Subcutaneous abdominal adipose tissue (tissue), 5 donors: ENCODE measurements at regions not wholly inside any gene's neighbourhood (a gene's known extent, or its start where the extent isn't known, plus 50 kb on each side); places are given as distances from the start of the nearest gene placed in this dataset.
A peak's percentile ranks its signal among the peaks of the same experiment; 100 is the strongest.
"Not testable (repeated sequence)": the region's sequence is repeated elsewhere in the genome, so short reads cannot be mapped to it uniquely, and the experiment has no call there.

Source experiments
- H3K27ac ChIP-seq: one replicate; pipeline ENCODE4 v1.7.0; 2013; ENCODE audit warnings: low read depth, mild to moderate bottlenecking, inconsistent platforms, low read length, moderate library complexity
- H3K27me3 ChIP-seq, 5 donors: one replicate each; pipeline ENCODE4 v1.7.0; 2013; ENCODE audit warnings: low read length in 5 of 5, inconsistent platforms in 1 of 5; ENCODE audit not compliant: control insufficient read depth in 5 of 5, insufficient read depth in 4 of 5
- H3K36me3 ChIP-seq, 5 donors: one replicate each; pipeline ENCODE4 v1.7.0; 2013; ENCODE audit warnings: low read length in 5 of 5; ENCODE audit not compliant: control insufficient read depth in 5 of 5, insufficient read depth in 5 of 5
- H3K4me1 ChIP-seq, 5 donors: one replicate each; pipeline ENCODE4 v1.7.0; 2013; ENCODE audit warnings: low read length in 5 of 5, mild to moderate bottlenecking in 3 of 5, moderate library complexity in 1 of 5; ENCODE audit not compliant: control insufficient read depth in 5 of 5, insufficient read depth in 5 of 5
- H3K4me3 ChIP-seq, 5 donors: one replicate each; pipeline ENCODE4 v1.7.0; 2013; ENCODE audit warnings: low read length in 5 of 5, low read depth in 1 of 5
- H3K9ac ChIP-seq, 5 donors: one replicate each; pipeline ENCODE4 v1.7.0; 2013; ENCODE audit warnings: low read length in 5 of 5, mild to moderate bottlenecking in 4 of 5, moderate library complexity in 3 of 5
- H3K9me3 ChIP-seq, 5 donors: one replicate each; pipeline ENCODE4 v1.7.0; 2013; ENCODE audit warnings: low read length in 5 of 5; ENCODE audit not compliant: control insufficient read depth in 5 of 5
- donor health status: healthy.
- donor health status: healthy.
- donor health status: healthy.
- donor health status: healthy.
- donor health status: healthy.

DNA sequence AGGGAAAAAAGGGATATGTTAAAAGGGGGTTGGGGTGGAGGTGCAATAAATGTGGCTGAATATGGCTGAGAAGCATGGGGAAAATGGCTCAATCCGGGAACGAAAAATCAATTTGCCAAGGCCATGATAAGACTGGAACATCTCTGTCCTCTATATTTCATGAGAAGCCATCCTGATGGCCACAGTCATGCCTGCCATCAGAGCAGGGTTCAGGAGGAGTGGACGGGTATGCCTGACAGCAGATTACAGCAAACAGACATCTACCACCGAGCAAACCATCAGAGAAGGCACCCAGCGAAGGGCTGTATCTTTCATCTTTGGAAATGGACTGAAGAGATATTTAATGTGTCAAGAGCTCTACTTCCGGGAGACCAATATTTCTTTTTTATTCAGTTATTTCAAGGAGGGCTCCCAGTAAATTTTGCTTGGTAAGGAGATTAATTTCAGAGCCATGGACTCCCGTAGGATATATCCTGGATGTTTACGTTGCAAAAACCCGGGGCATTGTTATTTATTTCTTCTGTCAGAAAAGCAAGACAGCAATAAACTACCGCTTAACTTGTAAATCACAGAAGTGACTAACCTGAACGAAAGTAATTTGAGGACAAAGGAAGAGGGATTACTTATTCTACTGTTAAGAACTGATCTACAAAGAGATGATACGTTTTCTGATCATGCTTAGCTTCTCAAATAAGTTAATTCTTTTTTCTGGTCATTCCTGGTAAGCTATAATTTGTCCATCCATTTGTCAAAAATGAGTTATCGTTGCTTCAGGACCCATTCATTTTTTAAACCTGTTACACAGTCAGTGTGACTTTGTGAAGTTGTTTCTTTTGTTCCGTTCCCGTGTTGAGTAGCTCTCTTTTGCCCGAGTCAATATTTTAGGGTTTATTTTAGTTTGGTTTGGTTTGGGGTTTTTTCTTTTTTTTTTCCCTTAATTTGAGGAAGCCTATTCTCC lies 80.6 kb upstream of the CHD2 start:
- H3K4me1 ChIP-seq: peaks cover 0 to 11% (median 10%) of the 10 kb centered on the region in 5 donors
- no peaks in the 10 kb centered on the region for H3K36me3 ChIP-seq
- H3K9ac ChIP-seq: peak overlapping the region in 4 of 5 donors; percentile 49 to 81 (median 70)
- peak overlapping the region; percentile 56 to 76 (median 70) for H3K4me3 ChIP-seq
- peak overlapping the region; percentile 77 for H3K27ac ChIP-seq
- no peaks in the 10 kb centered on the region for H3K27me3 ChIP-seq
- no peaks in the 10 kb centered on the region for H3K9me3 ChIP-seq

DNA sequence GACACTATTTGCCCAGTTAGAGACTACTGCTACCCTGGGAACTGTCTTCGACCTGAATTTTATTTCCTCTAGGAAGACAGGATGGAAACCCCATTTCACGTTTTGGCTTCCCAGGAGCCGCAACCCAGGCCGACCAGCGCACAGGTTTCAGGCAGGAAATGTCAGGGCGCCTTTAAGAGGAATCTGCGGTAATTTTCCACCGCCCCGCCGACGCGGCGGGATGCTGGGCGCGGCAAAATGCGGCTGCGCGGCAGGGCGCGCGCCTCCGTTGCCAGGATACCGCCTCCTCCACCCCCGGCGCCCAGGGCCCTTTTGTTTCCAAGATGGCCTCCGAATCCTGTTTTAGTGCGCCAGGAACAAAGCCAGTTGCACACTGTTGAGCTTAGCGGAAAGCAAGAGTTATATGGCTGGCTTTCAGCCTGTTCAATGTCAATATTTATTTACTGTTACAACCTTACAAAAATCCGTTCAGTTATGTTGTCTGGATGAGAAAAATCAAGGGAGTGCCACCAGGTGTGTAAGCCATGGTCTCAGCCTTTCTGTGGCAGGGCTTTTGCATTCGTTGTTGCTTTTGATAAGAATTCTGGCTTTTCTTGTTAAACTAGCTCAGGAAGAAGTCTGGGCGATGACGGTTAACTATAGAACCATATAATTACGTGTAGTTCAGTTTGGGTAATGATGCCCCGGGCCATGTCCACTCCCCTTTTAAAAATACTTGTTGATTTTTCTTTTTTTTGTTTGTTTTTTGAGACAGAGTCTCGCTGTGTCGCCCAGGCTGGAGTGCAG lies 79.7 kb upstream of the CHD2 start:
- Histone ChIP-seq H3K36me3 (no peaks in the 10 kb centered on the region), H3K9me3 (no peaks in the 10 kb centered on the region), H3K4me3 (peak overlapping the region; percentile 56 to 77 (median 73)), H3K27ac (peak overlapping the region; percentile 77), H3K9ac (peak overlapping the region in 4 of 5 donors; percentile 60 to 81 (median 70)), H3K27me3 (no peaks in the 10 kb centered on the region), H3K4me1 (peaks cover 0 to 11% (median 10%) of the 10 kb centered on the region in 5 donors)

DNA sequence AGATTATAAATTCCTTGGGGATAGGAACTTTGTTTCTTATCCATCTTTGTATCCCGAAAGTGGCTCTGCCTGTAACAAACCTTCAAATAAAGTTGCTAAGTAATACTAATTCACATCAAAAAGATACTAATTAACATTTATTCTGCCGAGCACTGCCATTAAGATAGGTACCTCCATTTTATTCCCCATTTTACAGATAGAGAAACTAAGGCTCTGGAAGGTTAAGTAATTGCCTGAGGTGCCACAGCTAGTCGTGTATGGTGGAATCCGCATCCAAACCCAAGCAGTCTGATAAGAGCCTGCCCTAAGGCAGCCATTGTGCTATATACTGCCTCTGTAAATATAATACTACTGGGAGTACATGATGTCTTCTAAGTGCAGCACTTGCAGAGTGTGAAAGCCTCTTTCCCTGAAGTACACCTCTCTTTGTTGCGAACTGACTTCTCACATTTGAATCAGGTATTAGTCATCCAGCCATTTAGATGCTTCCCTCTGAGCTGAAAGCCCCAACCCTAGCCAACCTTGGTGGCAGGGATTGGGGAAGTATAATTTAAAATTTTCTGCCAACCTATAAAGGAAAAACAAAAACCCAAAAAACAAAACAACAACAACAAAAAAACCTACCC lies 78.5 kb upstream of the CHD2 start:
- Histone ChIP-seq H3K36me3 (no peaks in the 10 kb centered on the region), H3K27ac (no peak overlapping the region), H3K9ac (no peak overlapping the region), H3K4me1 (peaks cover 0 to 11% (median 10%) of the 10 kb centered on the region in 5 donors), H3K4me3 (no peak overlapping the region), H3K27me3 (no peaks in the 10 kb centered on the region), H3K9me3 (no peaks in the 10 kb centered on the region)

DNA sequence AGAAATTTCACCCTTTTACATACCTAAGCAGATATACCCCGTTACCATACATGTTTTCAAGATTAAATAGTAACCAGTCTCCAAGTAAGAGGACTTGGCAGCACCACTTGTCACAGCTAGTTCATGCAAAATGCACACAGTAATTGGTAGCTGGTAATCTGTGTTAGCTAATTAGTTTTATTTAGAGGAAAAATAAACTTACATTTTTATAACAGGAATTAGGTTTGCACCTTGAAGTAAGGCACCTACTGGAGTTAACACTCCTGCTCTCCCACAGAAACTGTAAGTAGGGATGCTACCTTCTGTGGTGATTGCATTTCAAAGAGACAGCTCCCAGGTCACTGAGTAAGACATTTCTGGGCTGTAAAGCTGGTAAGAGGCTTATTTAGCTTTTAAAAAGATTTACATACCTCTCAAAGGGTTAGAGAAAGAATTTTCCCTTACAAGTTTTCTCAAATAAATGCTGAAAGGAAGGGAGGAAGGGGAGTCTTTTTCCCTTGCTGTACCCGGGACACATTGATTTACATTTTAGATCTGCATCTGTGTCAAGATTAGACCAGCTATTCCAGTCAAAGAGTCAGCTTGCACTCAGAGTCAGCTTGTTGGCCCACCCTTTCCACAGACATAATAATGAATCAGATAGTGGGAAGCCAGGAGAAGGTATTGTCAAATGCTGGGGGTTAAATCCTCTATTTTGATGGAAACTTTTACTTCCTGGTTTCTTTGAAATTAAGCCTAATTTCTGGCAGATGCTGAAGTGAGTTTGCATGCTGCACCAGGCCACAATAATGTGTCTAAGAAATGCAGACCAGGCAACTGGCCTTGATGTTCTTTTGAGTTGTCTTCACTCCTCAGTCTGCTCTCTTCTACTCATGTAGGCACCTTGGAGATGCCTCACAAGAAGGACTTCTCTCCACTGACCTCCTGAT lies 77.6 kb upstream of the CHD2 start:
- Histone ChIP-seq H3K36me3 (no peaks in the 10 kb centered on the region), H3K9ac (no peak overlapping the region), H3K9me3 (no peaks in the 10 kb centered on the region), H3K4me1 (peaks cover 0 to 11% (median 10%) of the 10 kb centered on the region in 5 donors), H3K4me3 (no peak overlapping the region), H3K27me3 (no peaks in the 10 kb centered on the region), H3K27ac (no peak overlapping the region)

DNA sequence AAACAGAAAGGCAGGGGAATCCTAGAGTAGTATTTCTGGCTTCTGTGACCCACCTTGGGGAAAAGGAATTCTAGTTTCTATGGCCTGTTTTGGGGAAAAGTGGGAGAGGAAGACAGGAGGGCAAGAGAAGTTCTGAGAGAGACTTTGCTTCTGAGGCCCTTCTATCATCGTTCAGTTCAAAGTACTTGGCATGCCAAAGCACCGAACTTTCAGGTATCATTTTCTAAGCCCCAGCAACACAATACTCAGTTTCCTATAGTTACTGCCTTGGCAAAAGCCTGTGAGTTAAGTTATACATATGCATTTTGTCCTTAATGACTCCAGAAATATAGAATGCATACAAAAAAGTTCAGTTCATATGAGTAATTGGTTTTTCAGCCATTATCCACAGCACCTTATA lies 74.1 kb upstream of the CHD2 start:
- Histone ChIP-seq H3K4me3 (no peak overlapping the region), H3K27me3 (no peaks in the 10 kb centered on the region), H3K27ac (no peak overlapping the region), H3K9me3 (no peaks in the 10 kb centered on the region), H3K36me3 (no peaks in the 10 kb centered on the region), H3K4me1 (peaks cover 1 to 6% (median 5%) of the 10 kb centered on the region in 5 donors), H3K9ac (no peak overlapping the region)

DNA sequence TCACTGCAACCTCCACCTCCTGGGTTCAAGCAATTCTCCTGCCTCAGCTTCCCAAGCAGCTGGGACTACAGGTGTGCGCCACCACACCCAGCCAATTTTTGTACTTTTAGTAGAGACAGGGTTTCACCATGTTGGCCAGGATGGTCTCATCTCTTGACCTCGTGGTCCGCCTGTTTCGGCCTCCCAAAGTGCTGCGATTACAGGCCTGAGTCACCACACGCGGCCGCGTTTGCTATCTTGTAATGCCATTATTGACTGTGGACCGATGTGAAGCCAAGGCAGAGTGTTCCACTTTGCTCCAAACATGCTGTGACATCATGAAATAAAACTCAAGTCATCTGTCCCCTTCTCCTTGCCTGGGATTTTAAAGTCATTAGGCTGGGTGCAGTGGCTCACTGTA lies 72.1 kb upstream of the CHD2 start:
- H3K9ac ChIP-seq, H3K4me3 ChIP-seq, H3K9me3 ChIP-seq, H3K27ac ChIP-seq, H3K27me3 ChIP-seq, H3K36me3 ChIP-seq: not testable (repeated sequence)
- H3K4me1 ChIP-seq: peaks cover 3 to 26% (median 24%) of the 10 kb centered on the region in 5 donors

DNA sequence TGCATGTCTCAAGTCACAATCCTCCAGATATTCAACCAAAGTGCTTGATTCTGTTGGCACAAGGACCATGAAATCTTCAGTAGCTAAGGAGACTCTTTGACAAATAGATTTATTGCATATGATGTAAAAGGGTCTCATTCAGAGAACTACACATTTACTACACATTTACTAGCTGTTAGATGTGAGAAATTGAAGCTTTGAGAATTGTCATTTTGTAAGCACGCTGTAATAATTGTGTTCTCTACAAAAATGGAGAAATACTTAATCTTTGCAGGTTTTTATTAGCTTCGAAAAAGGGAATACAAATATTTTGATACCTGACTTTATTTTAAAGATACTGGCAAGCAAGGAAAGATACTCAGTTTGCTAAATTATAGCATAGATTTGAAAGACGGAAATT lies 70.2 kb upstream of the CHD2 start:
- H3K27me3 ChIP-seq: no peaks in the 10 kb centered on the region
- H3K4me3 ChIP-seq: no peak overlapping the region
- no peak overlapping the region for H3K27ac ChIP-seq
- no peaks in the 10 kb centered on the region for H3K36me3 ChIP-seq
- H3K9me3 ChIP-seq: no peaks in the 10 kb centered on the region
- H3K4me1 ChIP-seq: peaks cover 3 to 33% (median 30%) of the 10 kb centered on the region in 5 donors
- H3K9ac ChIP-seq: no peak overlapping the region

DNA sequence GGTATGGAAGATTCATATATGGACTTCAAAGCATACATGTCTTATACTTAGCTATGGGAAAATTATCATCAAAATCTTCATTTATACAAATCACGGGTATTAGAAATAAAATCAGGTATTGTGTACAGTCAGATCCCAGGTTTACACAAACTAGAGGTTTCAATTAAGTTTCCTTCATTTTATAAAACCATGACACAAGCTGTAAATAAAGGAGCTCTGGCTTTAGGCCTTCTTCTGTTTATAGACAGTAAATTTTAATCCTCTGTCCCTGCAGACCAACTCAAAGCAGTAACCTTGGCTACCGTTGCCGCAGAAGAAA lies 68.8 kb upstream of the CHD2 start:
- peak overlapping the region; percentile 20 to 75 (median 62) for H3K9ac ChIP-seq
- H3K36me3 ChIP-seq: no peaks in the 10 kb centered on the region
- H3K4me1 ChIP-seq: peaks cover 3 to 33% (median 30%) of the 10 kb centered on the region in 5 donors
- peak overlapping the region; percentile 93 for H3K27ac ChIP-seq
- H3K4me3 ChIP-seq: peak overlapping the region in 4 of 5 donors; percentile 35 to 55 (median 44)
- no peaks in the 10 kb centered on the region for H3K27me3 ChIP-seq
- no peaks in the 10 kb centered on the region for H3K9me3 ChIP-seq

DNA sequence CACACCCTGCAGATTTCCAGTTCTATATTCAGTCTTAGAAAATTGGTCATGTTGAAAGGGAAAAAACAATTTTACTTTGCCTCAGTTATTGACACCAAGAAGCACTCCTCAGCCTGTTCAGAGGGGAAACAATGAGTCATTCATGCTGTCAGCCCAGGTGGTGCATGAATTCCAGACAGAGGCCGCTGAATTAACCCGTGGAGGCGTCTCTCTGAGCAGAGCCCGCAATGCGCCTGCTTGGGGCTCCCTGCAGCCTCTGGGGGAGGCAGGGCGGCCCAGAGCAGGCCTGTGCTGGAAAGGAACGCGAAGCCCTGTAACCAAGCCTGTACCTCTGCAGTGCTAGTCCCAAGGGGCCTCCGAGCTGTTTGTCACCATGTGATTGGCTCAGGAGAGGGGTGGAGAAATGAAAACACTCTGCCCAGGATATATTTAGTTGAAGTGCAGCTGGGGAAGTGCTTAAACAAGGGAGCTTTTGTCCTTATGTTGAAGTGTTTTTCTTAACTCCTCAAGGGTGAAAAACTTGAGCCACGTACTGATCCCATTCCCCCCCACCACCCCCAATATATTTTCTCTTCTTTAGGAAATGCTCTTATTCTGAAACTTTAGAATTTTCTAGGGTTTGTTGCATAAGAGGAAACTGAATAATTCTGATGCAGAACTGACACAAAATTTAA lies 68.3 kb upstream of the CHD2 start:
- Histone ChIP-seq H3K27ac (peak overlapping the region; percentile 93), H3K36me3 (no peaks in the 10 kb centered on the region), H3K4me1 (peaks cover 3 to 33% (median 30%) of the 10 kb centered on the region in 5 donors), H3K4me3 (peak overlapping the region in 4 of 5 donors; percentile 35 to 55 (median 44)), H3K27me3 (no peaks in the 10 kb centered on the region), H3K9ac (peak overlapping the region; percentile 50 to 75 (median 62)), H3K9me3 (no peaks in the 10 kb centered on the region)
